Neural progenitor cell (in vitro differentiated cells): ENCODE measurements at regions not wholly inside any gene's neighbourhood (a gene's known extent, or its start where the extent isn't known, plus 50 kb on each side); places are given as distances from the start of the nearest gene placed in this dataset.

Experiments
- DNase-seq: peaks from one replicate; pipeline ENCODE4 v3.0.0-alpha.2; 2016; ENCODE audit warnings: low spot score
- H2AFZ ChIP-seq: fragments of 200-600 bp; sonication (generic); replicated peaks from 2 replicates; pipeline ENCODE4 v1.6.1; 2016; ENCODE audit warnings: antibody characterized with exemption
- H3F3A ChIP-seq: fragments of 200-600 bp; sonication (generic); 2 replicates; pipeline ENCODE4 v1.6.1; 2016; ENCODE audit warnings: antibody characterized with exemption, low read depth
- H3K27ac ChIP-seq: fragments of 200-600 bp; sonication (generic); 2 replicates; pipeline ENCODE4 v1.5.1; 2016; ENCODE audit warnings: mild to moderate bottlenecking
- H3K27me3 ChIP-seq: fragments of 200-600 bp; sonication (generic); 2 replicates; pipeline ENCODE4 v1.6.1; 2016; ENCODE audit warnings: mild to moderate bottlenecking, moderate library complexity
- H3K36me3 ChIP-seq: fragments of 200-600 bp; sonication (generic); 2 replicates; pipeline ENCODE4 v1.5.1; 2016
- H3K4me1 ChIP-seq: fragments of 200-600 bp; sonication (generic); 2 replicates; pipeline ENCODE4 v1.6.1; 2016; ENCODE audit warnings: mixed run types
- H3K4me2 ChIP-seq: fragments of 200-600 bp; sonication (generic); 2 replicates; pipeline ENCODE4 v1.6.1; 2016
- H3K4me3 ChIP-seq: fragments of 200-600 bp; sonication (generic); 2 replicates; pipeline ENCODE4 v1.5.1; 2016
- H3K79me2 ChIP-seq: fragments of 200-600 bp; sonication (generic); 2 replicates; pipeline ENCODE4 v1.6.1; 2016; ENCODE audit warnings: low read depth
- H3K9ac ChIP-seq: fragments of 200-600 bp; sonication (generic); 2 replicates; pipeline ENCODE4 v1.6.1; 2016
- H3K9me3 ChIP-seq: fragments of 200-600 bp; sonication (generic); 2 replicates; pipeline ENCODE4 v1.5.1; 2016; ENCODE audit warnings: low read depth
- H4K20me1 ChIP-seq: fragments of 200-600 bp; sonication (generic); 2 replicates; pipeline ENCODE4 v1.6.1; 2016; ENCODE audit warnings: low read depth
- H3K27ac Mint-ChIP-seq: 3 replicates; pipeline ENCODE4 v1.8.0; 2021; ENCODE audit warnings: mixed read lengths
- H3K27me3 Mint-ChIP-seq: 2 replicates; pipeline ENCODE4 v1.8.0; 2022; ENCODE audit warnings: low read depth, mild to moderate bottlenecking, inconsistent platforms, moderate library complexity, mixed read lengths; ENCODE audit not compliant: insufficient read depth
- H3K36me3 Mint-ChIP-seq: 3 replicates; pipeline ENCODE4 v1.8.0; 2021; ENCODE audit warnings: mixed read lengths
- H3K4me1 Mint-ChIP-seq: 3 replicates; pipeline ENCODE4 v1.8.0; 2021; ENCODE audit warnings: mixed read lengths
- H3K4me3 Mint-ChIP-seq: 3 replicates; pipeline ENCODE4 v1.8.0; 2021; ENCODE audit warnings: mild to moderate bottlenecking, moderate library complexity, mixed read lengths
- H3K9me3 Mint-ChIP-seq: 3 replicates; pipeline ENCODE4 v1.8.0; 2020; ENCODE audit warnings: mixed read lengths
- CTCF ChIP-seq: fragments of 200-600 bp; sonication (generic); IDR thresholded peaks from 2 replicates; pipeline ENCODE4 v1.5.1; 2017; ENCODE audit warnings: antibody characterized with exemption, mild to moderate bottlenecking
- EZH2 ChIP-seq: fragments of 200-600 bp; sonication (generic); IDR thresholded peaks from 2 replicates; pipeline ENCODE4 v1.6.1; 2017; ENCODE audit warnings: antibody characterized with exemption, mild to moderate bottlenecking, moderate library complexity
- EZH2phosphoT487 ChIP-seq: fragments of 200-600 bp; sonication (generic); IDR thresholded peaks from 2 replicates; pipeline ENCODE4 v1.6.1; 2017; ENCODE audit warnings: antibody characterized with exemption

GRCh38 chr22:22130953-22131608 lies 113.5 kb upstream of the VPREB1 start:
- no peaks in the 10 kb centered on the region for H3K36me3 ChIP-seq
- H3K27ac Mint-ChIP-seq = no peak overlapping the region
- TF ChIP-seq CTCF = no peak
- no peak for TF ChIP-seq EZH2phosphoT487
- TF ChIP-seq EZH2 = no peak
- H3K36me3 Mint-ChIP-seq = no peaks in the 10 kb centered on the region
- no peak overlapping the region for H2AFZ ChIP-seq
- H3K9me3 Mint-ChIP-seq = no peaks in the 10 kb centered on the region
- no peak for DNase-seq
- no peaks in the 10 kb centered on the region for H4K20me1 ChIP-seq
- H3K9me3 ChIP-seq = no peaks in the 10 kb centered on the region
- no peak overlapping the region for H3K9ac ChIP-seq
- H3K4me2 ChIP-seq = no peak overlapping the region
- H3F3A ChIP-seq = no peaks in the 10 kb centered on the region
- H3K27me3 Mint-ChIP-seq = peaks cover 5% of the 10 kb centered on the region
- no peak overlapping the region for H3K27ac ChIP-seq
- H3K4me1 ChIP-seq = no peaks in the 10 kb centered on the region
- H3K27me3 ChIP-seq = peaks cover 94% of the 10 kb centered on the region
- H3K4me1 Mint-ChIP-seq = no peaks in the 10 kb centered on the region
- H3K4me3 ChIP-seq = no peak overlapping the region
- H3K79me2 ChIP-seq = no peaks in the 10 kb centered on the region
- no peak overlapping the region for H3K4me3 Mint-ChIP-seq

- TF ChIP-seq EZH2 = no peak
- TF ChIP-seq EZH2phosphoT487 = no peak
- H3K4me1 Mint-ChIP-seq = no peaks in the 10 kb centered on the region
- DNase-seq = no peak
- Histone ChIP-seq H4K20me1 (no peaks in the 10 kb centered on the region), H3K4me3 (no peak overlapping the region), H3K9me3 (no peaks in the 10 kb centered on the region), H3K36me3 (no peaks in the 10 kb centered on the region), H3K79me2 (no peaks in the 10 kb centered on the region), H3K4me1 (no peaks in the 10 kb centered on the region), H3K27ac (no peak overlapping the region), H3F3A (no peaks in the 10 kb centered on the region), H2AFZ (no peak overlapping the region), H3K27me3 (peaks cover 89% of the 10 kb centered on the region), H3K4me2 (no peak overlapping the region), H3K9ac (no peak overlapping the region)
- H3K36me3 Mint-ChIP-seq = no peaks in the 10 kb centered on the region
- no peaks in the 10 kb centered on the region for H3K9me3 Mint-ChIP-seq
- H3K4me3 Mint-ChIP-seq = no peak overlapping the region
- H3K27ac Mint-ChIP-seq = no peak overlapping the region
- peaks cover 5% of the 10 kb centered on the region for H3K27me3 Mint-ChIP-seq
These were observed 115.2 kb upstream of the VPREB1 start for GRCh38 chr22:22129387-22129786.

- H3K27ac ChIP-seq = no peak overlapping the region
- Mint-ChIP-seq H3K9me3 (no peaks in the 10 kb centered on the region), H3K27ac (no peak overlapping the region), H3K36me3 (no peaks in the 10 kb centered on the region), H3K4me1 (no peaks in the 10 kb centered on the region), H3K4me3 (no peak overlapping the region), H3K27me3 (peaks cover 5% of the 10 kb centered on the region)
- peaks cover 89% of the 10 kb centered on the region for H3K27me3 ChIP-seq
- H4K20me1 ChIP-seq = no peaks in the 10 kb centered on the region
- H3K4me2 ChIP-seq = no peak overlapping the region
- H2AFZ ChIP-seq = no peak overlapping the region
- H3K4me1 ChIP-seq = no peaks in the 10 kb centered on the region
- no peaks in the 10 kb centered on the region for H3K36me3 ChIP-seq
- no peak overlapping the region for H3K9ac ChIP-seq
- no peak for DNase-seq
- no peaks in the 10 kb centered on the region for H3K9me3 ChIP-seq
- no peaks in the 10 kb centered on the region for H3K79me2 ChIP-seq
- H3K4me3 ChIP-seq = no peak overlapping the region
- TF ChIP-seq EZH2phosphoT487 (no peak), EZH2 (no peak), CTCF (no peak)
- no peaks in the 10 kb centered on the region for H3F3A ChIP-seq
These were observed 116.1 kb upstream of the VPREB1 start for GRCh38 chr22:22128440-22128839.

GRCh38 chr22:22127100-22127499 lies 117.5 kb upstream of the VPREB1 start:
- Histone ChIP-seq H3K4me3 (no peak overlapping the region), H3F3A (no peaks in the 10 kb centered on the region), H3K79me2 (no peaks in the 10 kb centered on the region), H2AFZ (no peak overlapping the region), H4K20me1 (no peaks in the 10 kb centered on the region), H3K9me3 (no peaks in the 10 kb centered on the region), H3K36me3 (no peaks in the 10 kb centered on the region), H3K4me2 (no peak overlapping the region), H3K4me1 (no peaks in the 10 kb centered on the region), H3K9ac (no peak overlapping the region), H3K27me3 (peaks cover 90% of the 10 kb centered on the region), H3K27ac (no peak overlapping the region)
- no peaks in the 10 kb centered on the region for H3K36me3 Mint-ChIP-seq
- no peaks in the 10 kb centered on the region for H3K9me3 Mint-ChIP-seq
- H3K27me3 Mint-ChIP-seq = peaks cover 5% of the 10 kb centered on the region
- TF ChIP-seq CTCF (no peak), EZH2phosphoT487 (no peak), EZH2 (no peak)
- H3K4me1 Mint-ChIP-seq = no peaks in the 10 kb centered on the region
- DNase-seq = no peak
- no peak overlapping the region for H3K4me3 Mint-ChIP-seq
- H3K27ac Mint-ChIP-seq = no peak overlapping the region
